Mononuclear cell (primary cell): ENCODE measurements at regions not wholly inside any gene's neighbourhood (a gene's known extent, or its start where the extent isn't known, plus 50 kb on each side); places are given as distances from the start of the nearest gene placed in this dataset.

Experiments
- H3K27me3 ChIP-seq: 2 replicates; pipeline ENCODE4 v1.6.0; 2011; ENCODE audit warnings: low read length, control low read depth; ENCODE audit not compliant: insufficient read depth
- H3K4me1 ChIP-seq: 2 replicates; pipeline ENCODE4 v1.5.1; 2011; ENCODE audit warnings: mild to moderate bottlenecking, low read length, control low read depth; ENCODE audit not compliant: insufficient read depth
- H3K4me3 ChIP-seq: 2 replicates; pipeline ENCODE4 v1.5.1; 2011; ENCODE audit warnings: mild to moderate bottlenecking, low read length, moderate library complexity
- H3K9me3 ChIP-seq: 2 replicates; pipeline ENCODE4 v1.5.1; 2011; ENCODE audit warnings: low read depth, mild to moderate bottlenecking, control low read depth, low read length

DNA sequence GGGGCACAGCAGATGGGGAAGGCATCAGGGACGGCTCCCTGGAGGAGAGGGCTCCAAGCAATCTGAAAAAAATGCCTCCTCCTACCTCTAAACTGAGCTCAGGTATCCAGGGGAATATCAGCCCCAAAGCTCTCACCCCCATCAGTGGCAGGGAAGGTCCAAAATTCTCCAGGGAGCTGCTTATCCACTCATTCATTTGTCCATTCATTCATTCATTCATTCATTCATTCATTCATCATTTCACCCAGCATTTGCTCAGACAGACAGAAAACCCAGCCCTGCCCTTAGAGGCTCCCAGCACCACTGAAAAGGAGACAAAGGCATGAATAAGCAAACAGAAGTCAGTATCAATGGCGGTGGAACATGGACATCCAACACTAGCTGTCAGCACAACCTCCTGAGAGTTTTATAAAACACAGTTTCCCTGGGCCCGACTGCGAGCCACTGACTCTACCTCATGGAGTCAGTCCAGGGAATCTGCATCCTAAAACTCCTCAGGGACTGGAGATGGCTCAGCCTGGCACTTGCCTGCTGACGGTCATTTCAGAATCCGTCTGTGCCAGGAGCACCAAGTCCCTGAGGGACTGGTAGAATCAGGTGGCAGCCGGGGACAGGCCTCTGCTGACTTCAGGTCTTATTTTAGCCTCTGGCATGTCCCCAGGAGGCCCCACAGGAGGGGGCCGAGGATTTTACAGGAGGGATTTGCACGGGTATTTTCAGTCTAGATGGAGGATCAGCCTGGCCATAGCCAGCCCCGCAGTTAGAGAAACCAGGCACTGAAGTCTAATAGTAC, 164.6 kb downstream of the MN1 start:
- H3K9me3 ChIP-seq = no peaks in the 10 kb centered on the region
- H3K27me3 ChIP-seq = no peaks in the 10 kb centered on the region
- no peak overlapping the region for H3K4me3 ChIP-seq
- H3K4me1 ChIP-seq = no peaks in the 10 kb centered on the region

DNA sequence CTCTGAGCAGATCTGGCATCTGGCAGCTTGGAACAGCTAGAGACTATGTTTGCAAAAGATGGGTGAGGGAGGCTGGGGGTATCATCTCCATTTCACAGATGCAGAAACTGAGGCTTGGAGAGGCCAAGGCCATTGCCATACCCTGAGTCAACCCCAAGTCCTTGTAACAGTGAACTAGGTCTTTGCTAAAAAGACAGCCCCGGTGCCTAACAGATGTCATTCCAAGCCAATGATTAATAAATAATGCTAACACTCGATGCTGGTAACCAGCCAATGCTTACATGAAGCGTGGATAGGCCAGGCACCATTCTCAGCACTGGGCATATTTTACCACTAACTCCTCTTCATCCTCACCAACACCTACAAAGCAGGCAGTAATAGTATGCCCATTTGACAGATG, 164.0 kb downstream of the MN1 start:
- no peaks in the 10 kb centered on the region for H3K9me3 ChIP-seq
- H3K27me3 ChIP-seq = no peaks in the 10 kb centered on the region
- H3K4me1 ChIP-seq = no peaks in the 10 kb centered on the region
- no peak overlapping the region for H3K4me3 ChIP-seq

DNA sequence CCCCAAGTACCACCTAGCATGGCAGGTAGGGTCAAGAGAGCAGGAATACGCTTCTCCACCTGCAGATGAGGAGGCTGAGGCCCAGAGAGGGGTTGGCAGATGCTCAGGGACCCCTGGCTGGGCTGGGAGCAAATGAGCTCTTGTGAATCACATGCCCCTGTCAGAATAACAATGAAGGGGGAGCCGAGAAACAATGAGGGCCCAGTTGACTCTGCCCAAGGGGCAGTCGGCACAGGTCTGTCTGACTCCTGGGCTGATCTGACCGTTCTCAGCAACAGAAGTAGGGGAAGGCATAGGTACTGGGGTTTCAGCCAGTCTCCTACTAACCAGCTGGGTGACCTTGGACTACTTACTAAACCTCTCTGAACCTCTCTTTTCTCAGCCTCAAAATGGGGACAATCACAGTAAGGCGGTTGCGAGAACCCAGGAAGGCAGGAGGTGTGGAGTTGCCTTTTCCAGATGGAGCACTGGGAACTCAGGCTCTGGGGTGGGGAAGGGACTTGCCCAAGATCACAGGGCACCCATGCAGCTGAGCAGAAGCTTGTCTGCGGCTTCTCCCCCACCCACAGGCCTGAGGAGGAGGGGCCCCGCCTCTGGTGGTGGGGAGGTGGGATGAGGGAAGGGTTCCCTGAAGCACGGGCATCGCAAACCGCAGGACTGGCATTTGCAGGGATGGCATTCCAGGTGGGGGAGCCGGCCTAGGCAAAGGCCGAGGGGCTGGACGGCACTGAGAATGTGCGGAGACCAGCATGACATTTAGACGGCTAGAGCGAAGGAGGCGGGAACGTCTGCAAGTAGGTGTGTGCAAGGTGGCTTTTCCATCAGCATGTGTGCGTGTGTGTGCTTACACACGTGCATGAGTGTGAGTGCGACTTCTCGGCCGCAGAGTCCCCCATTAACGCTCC, 163.0 kb downstream of the MN1 start:
- no peaks in the 10 kb centered on the region for H3K9me3 ChIP-seq
- no peaks in the 10 kb centered on the region for H3K27me3 ChIP-seq
- no peak overlapping the region for H3K4me3 ChIP-seq
- no peaks in the 10 kb centered on the region for H3K4me1 ChIP-seq

DNA sequence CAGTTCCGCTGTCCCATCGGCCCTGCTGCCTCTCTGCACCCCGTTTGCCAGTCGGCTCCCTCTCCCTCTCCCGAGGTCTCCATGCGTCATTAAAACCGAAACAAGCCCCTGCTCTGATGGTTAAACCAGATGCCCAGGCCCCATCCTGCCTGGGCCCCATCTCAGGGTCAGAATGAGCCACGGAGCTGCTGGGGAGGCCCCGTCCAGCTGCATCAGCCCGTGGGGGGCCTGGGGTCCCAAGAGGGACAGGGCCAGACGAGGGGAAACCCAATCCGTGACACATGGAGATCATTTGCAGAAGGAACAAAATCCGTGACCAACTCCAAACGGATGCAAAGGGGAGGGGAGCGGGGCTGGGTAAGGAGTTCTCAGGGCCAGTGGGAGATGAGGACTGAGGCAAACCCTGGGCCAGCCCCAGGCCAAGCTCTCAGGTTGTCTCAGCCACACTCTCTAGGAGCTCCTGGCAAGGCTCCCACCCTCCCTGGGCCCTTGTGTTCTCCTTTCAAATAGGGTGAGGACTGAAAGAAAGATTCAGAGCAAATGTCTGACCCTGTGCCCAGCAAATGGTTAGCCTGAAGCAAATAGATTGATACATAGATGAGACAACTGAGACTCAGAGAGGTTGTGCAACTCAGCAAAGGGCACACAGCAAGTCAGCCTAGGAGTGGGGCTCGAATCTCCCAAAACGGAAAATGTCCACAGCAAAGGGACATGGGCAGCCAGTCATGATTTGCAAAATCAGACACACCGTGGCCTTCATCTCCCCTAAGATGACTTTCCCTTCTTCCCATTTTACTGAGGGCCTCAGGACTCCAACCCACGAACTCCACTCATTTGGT, 162.1 kb downstream of the MN1 start:
- Histone ChIP-seq H3K4me1 (no peaks in the 10 kb centered on the region), H3K27me3 (no peaks in the 10 kb centered on the region), H3K4me3 (no peak overlapping the region), H3K9me3 (no peaks in the 10 kb centered on the region)

DNA sequence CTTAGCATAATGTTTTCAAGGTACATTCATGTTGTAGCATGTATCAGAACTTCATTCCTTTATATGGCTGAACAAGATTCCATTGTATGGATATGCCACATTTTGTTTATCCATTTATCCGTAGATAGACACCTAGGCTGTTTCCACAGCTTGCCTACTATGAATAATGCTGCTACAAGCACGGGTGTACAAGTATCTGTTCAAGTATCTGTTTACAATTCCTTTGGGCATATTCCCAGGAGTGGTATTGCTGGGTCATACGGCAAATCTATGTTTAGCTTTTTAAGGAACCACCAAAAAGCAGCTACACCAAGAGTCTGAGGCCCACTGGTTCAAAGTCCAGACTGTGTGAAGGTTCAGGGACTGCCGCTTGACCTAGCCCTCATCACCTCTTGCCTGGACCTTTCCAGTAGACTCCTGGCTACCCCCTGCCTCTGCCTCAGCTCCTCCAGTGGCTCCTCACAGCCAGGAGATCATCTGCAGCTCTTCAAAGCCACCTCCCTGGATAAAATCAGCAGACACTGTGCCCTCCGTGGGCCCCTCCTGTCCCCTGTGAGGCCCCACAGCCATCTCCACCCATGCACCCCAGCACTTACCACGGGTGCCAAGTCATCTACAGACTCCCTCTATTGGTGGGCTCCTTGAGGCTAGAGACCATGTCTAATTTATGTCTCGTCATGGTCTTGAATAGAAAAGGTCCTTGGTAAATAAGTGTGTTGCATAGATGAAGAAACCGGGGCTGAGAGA, 160.3 kb downstream of the MN1 start:
- H3K27me3 ChIP-seq = no peaks in the 10 kb centered on the region
- no peak overlapping the region for H3K4me3 ChIP-seq
- no peaks in the 10 kb centered on the region for H3K9me3 ChIP-seq
- H3K4me1 ChIP-seq = no peaks in the 10 kb centered on the region

DNA sequence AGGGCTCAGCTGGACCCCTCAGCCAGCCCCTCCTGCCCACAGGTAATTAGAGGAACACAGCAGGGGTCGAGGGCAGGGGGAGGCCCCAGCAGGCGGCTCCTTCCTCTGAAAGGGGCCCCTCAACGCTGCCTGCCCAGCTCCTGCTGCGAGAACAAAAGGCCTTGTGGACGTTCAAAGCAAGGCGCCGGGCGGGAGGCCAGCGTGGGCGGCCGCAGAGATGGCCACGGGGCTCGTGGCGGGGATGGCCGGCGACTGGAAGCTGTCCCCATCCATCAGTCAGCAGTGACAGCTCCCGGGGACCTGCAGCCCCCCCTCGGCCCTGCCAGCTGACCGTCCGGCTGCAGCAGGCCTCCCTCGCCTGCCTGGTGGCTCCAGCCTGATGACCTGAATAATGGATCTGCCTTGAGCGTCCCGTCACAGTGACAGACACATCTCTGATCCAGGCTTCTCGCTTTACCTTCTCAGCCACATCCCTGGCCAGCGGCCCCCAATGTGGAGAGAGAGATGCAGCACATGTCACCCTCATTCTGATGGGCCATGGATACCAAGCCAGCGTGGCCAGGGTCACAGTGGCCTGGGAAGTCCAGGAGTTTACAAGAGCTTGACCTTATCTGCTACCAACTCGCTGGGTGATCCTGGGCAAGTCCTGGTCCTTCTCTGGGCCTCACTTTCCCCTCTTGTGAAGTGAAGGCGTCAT, 159.3 kb downstream of the MN1 start:
- no peak overlapping the region for H3K4me3 ChIP-seq
- no peaks in the 10 kb centered on the region for H3K9me3 ChIP-seq
- H3K4me1 ChIP-seq = no peaks in the 10 kb centered on the region
- H3K27me3 ChIP-seq = no peaks in the 10 kb centered on the region

DNA sequence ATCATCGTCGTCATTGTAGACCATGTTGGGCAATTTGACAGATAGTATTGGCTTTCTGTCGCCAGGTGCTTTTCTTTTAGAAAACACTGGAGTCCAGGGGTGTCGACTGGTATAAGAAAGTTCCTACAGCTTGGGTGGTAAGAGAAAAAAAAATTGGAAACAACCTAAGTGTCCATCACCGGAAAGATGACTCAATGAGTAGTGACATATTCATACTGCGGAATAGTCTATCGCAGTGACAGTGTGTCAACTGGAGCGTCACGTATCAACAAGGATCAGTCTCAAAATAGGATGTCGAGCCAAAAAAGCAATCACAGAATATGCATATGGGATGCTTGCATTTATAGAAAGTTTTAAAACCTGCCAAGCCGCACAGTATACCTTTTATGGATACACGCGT, 157.6 kb downstream of the MN1 start:
- no peaks in the 10 kb centered on the region for H3K27me3 ChIP-seq
- H3K9me3 ChIP-seq = no peaks in the 10 kb centered on the region
- no peaks in the 10 kb centered on the region for H3K4me1 ChIP-seq
- H3K4me3 ChIP-seq = no peak overlapping the region

DNA sequence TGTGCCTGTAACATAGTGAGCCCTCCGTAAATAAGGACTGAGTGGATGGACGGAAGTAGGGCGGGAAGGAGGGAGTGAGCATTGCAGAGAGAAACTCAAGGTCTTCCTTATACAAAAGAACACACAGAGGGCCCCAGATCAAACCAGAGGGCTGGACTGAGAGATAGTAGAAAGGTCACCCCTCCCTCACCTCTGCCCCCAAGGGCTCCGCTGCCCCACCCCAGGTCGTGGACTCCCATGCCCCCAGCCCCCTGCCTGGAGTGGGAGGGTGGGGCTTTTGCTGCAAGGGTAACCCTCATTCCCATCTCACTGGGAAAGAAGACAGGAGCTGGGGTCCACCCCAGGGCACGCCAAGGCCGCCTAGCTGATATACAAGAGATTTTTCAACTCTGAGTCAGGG, 157.0 kb downstream of the MN1 start:
- H3K9me3 ChIP-seq = no peaks in the 10 kb centered on the region
- no peak overlapping the region for H3K4me3 ChIP-seq

DNA sequence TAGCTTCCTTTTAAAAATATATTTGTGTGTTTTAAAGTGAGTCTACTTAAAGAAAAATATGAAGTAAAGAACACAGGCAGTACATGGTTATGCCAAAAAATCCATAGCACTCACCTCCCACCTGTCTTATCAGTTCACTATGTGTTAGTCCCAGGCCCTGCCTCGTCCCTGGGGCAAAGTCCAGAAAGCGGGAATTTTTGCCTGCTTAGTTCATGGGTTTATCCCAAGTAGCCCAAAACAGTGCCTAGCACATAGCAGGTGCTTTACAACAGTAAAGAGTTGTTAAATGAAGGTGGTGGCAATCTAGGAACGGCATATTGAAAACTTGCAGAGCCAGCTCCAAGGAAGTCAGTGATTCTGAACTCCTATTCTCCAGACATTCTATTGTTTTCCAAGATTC, 154.0 kb downstream of the MN1 start:
- no peak overlapping the region for H3K4me3 ChIP-seq
- no peaks in the 10 kb centered on the region for H3K9me3 ChIP-seq
- H3K27me3 ChIP-seq = no peaks in the 10 kb centered on the region
- H3K4me1 ChIP-seq = no peaks in the 10 kb centered on the region

More for the DNA sequence above, 157.0 kb downstream of the MN1 start:
- no peaks in the 10 kb centered on the region for H3K27me3 ChIP-seq
- no peaks in the 10 kb centered on the region for H3K4me1 ChIP-seq

DNA sequence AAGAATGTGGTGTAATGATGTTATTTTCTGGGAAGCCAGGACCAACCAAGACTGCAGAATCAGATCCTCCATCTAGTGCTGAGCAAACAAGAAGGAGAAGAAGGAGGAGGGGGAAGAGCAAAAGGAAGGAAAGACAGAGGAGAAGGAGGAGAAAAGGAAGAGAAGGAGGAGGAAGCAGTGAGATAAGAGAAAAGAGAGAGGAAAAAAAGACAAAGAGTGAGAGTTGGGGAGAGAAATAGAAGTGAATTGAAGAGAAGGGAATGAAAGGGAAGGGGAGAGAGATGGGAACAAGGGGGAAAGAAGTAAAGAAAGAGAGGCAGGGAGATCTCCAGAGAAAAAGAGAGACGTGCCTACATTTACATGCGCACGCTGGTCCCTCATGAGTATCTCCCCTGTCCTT, 153.5 kb downstream of the MN1 start:
- Histone ChIP-seq H3K9me3 (no peaks in the 10 kb centered on the region), H3K4me1 (no peaks in the 10 kb centered on the region), H3K4me3 (no peak overlapping the region), H3K27me3 (no peaks in the 10 kb centered on the region)

DNA sequence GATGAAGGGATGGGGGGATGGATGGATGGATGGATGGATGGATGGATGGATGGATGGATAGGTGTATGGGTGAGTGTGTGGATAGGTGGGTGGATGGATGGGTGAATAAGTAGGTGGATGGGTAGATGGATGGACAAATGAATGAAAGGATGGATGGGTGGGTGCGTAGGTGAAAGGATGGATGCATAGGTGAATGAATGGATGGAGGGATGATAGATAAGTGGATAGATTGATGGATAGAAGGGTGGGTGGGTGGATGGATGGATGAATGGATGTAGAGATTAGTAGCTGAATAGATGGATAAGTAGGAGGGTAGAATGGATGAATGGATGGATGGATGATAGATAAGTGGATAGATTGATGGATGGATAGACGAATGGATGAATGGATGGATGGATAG, 152.7 kb downstream of the MN1 start:
- Histone ChIP-seq H3K4me3 (no peak overlapping the region), H3K4me1 (no peaks in the 10 kb centered on the region), H3K9me3 (no peaks in the 10 kb centered on the region)

DNA sequence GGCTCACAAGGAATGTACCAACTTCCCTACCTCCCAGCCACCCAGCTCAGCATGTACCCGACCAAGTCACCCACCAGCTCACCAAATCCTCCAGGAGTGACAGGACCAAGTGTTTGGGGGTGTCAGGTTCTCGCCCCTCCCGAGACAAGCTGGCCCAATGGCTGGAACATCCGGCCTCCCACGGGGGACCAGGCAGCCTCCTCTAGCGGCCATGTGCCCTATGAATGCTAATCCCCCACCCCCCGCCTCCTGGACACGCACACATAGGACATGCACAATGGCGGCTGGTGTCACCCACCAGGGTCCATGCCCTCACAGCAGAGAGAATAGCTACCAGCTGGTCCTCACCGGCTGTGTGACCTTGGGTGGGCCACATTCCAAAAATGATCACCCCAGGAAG, 151.0 kb downstream of the MN1 start:
- Histone ChIP-seq H3K9me3 (no peaks in the 10 kb centered on the region), H3K4me1 (no peaks in the 10 kb centered on the region), H3K27me3 (no peaks in the 10 kb centered on the region), H3K4me3 (no peak overlapping the region)

More for the DNA sequence above, 152.7 kb downstream of the MN1 start:
- H3K27me3 ChIP-seq = no peaks in the 10 kb centered on the region

DNA sequence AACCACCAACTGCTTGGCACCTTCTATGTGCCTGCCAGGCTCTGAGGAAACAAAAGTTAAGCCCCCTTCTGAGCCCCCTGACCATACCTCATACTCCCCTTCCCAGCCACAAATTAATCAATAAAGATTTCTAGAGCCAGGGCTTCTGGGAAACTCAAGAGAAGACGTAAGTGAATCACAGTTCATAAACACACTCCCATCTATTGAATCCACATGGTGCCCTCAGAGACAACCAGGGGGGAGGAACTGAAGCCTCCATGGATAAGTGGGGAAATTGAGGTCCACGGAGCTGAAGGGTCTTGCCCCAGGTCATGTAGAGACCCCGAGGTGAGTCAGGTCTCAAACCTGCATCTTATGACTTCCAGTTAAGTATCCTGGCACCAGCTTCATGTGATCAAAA, 150.6 kb downstream of the MN1 start:
- no peak overlapping the region for H3K4me3 ChIP-seq
- H3K4me1 ChIP-seq = no peaks in the 10 kb centered on the region
- no peaks in the 10 kb centered on the region for H3K27me3 ChIP-seq
- no peaks in the 10 kb centered on the region for H3K9me3 ChIP-seq

DNA sequence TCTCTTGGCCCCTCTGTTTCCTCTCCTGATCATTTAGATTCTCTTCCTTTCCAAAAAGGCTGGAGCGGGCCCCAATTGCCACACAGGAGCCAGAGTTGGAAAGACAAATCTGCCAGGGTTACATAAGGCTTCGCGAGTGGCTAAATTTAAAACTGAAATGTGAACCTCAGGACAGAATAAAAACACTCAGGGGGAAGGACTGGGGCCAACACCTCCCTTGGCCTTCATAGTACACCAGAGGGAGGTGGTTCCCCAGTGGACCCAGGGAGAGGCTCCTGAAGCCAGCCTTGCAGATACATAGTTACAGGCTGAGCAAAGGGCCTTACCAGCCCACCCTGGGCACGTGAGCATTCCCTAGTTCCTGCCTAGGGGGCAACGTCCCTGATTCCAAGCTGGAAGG, 150.1 kb downstream of the MN1 start:
- H3K4me3 ChIP-seq = no peak overlapping the region
- no peaks in the 10 kb centered on the region for H3K27me3 ChIP-seq
- H3K4me1 ChIP-seq = no peaks in the 10 kb centered on the region
- no peaks in the 10 kb centered on the region for H3K9me3 ChIP-seq
